ENCODE measurements at regions not wholly inside any gene's neighbourhood (a gene's known extent, or its start where the extent isn't known, plus 50 kb on each side); places are given as distances from the start of the nearest gene placed in this dataset.

DNA sequence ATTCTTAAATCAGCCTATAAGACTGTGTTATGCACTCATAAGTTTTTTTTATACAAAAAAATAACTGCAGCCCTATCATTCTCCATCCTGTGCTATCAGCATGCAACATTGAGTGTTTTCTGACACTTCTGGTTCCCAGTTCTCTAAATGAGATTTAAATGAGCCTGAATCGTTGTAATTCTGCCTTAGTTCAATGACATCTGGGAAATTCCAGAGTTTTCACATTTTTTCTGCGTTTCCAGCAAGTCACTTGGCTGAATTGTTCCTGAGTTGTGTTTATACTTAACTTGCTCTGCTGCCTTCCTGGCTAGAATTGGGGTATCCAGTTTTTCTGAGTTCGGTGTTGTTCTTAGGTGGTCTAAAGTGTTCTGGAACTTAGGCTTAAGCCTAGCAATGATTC lies 636.1 kb upstream of the FZD8 start:
- no TSS peak for BruUV-seq (replicated peaks)
- no peak for TF ChIP-seq FOSL1 (IDR thresholded peaks at IDR 0.05; ENCODE audit: low read depth)
- TF ChIP-seq, protein P1, sequence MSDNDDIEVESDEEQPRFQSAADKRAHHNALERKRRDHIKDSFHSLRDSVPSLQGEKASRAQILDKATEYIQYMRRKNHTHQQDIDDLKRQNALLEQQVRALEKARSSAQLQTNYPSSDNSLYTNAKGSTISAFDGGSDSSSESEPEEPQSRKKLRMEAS (IDR thresholded peaks at IDR 0.05), result no peak
- TF ChIP-seq SIN3A (IDR thresholded peaks at IDR 0.05; ENCODE audit: low read depth), result no peak
- TF ChIP-seq, protein P2, sequence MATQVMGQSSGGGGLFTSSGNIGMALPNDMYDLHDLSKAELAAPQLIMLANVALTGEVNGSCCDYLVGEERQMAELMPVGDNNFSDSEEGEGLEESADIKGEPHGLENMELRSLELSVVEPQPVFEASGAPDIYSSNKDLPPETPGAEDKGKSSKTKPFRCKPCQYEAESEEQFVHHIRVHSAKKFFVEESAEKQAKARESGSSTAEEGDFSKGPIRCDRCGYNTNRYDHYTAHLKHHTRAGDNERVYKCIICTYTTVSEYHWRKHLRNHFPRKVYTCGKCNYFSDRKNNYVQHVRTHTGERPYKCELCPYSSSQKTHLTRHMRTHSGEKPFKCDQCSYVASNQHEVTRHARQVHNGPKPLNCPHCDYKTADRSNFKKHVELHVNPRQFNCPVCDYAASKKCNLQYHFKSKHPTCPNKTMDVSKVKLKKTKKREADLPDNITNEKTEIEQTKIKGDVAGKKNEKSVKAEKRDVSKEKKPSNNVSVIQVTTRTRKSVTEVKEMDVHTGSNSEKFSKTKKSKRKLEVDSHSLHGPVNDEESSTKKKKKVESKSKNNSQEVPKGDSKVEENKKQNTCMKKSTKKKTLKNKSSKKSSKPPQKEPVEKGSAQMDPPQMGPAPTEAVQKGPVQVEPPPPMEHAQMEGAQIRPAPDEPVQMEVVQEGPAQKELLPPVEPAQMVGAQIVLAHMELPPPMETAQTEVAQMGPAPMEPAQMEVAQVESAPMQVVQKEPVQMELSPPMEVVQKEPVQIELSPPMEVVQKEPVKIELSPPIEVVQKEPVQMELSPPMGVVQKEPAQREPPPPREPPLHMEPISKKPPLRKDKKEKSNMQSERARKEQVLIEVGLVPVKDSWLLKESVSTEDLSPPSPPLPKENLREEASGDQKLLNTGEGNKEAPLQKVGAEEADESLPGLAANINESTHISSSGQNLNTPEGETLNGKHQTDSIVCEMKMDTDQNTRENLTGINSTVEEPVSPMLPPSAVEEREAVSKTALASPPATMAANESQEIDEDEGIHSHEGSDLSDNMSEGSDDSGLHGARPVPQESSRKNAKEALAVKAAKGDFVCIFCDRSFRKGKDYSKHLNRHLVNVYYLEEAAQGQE (IDR thresholded peaks at IDR 0.05; ENCODE audit: low read depth), result no peak
- no peak for TF ChIP-seq TCF7L2 (IDR thresholded peaks at IDR 0.05; ENCODE audit: borderline replicate concordance, extremely low read depth, insufficient read depth, insufficient read length)
- TF ChIP-seq JUND (IDR thresholded peaks at IDR 0.05), result no peak
- TF ChIP-seq CEBPB (IDR thresholded peaks at IDR 0.05; ENCODE audit: low read depth), result no peak
- TF ChIP-seq, protein P3, sequence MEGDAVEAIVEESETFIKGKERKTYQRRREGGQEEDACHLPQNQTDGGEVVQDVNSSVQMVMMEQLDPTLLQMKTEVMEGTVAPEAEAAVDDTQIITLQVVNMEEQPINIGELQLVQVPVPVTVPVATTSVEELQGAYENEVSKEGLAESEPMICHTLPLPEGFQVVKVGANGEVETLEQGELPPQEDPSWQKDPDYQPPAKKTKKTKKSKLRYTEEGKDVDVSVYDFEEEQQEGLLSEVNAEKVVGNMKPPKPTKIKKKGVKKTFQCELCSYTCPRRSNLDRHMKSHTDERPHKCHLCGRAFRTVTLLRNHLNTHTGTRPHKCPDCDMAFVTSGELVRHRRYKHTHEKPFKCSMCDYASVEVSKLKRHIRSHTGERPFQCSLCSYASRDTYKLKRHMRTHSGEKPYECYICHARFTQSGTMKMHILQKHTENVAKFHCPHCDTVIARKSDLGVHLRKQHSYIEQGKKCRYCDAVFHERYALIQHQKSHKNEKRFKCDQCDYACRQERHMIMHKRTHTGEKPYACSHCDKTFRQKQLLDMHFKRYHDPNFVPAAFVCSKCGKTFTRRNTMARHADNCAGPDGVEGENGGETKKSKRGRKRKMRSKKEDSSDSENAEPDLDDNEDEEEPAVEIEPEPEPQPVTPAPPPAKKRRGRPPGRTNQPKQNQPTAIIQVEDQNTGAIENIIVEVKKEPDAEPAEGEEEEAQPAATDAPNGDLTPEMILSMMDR (IDR thresholded peaks at IDR 0.05 in 2 of 3, conservative IDR thresholded peaks at IDR 0.05 in 1 of 3; ENCODE audit: borderline replicate concordance in 1 of 3, insufficient read depth in 1 of 3, low read depth in 2 of 3, low read length in 2 of 3), result no peak
- TF ChIP-seq CBX3 (IDR thresholded peaks at IDR 0.05; ENCODE audit: low read depth), result no peak
- no peak for TF ChIP-seq EZH2phosphoT487 (IDR thresholded peaks at IDR 0.05; ENCODE audit: borderline replicate concordance)
- no peak for TF ChIP-seq RAD21 (IDR thresholded peaks at IDR 0.05; ENCODE audit: low read depth)
- TF ChIP-seq SP1 (IDR thresholded peaks at IDR 0.05; ENCODE audit: low read depth), result no peak
- TF ChIP-seq POLR2A (IDR thresholded peaks at IDR 0.05; ENCODE audit: borderline replicate concordance, extremely low read depth, insufficient read depth, insufficient read length), result no peak
- no peaks in the 10 kb centered on the region for H3K36me3 ChIP-seq (ENCODE audit: control insufficient read depth in 1 of 2, insufficient read depth in 2 of 2, low read length in 2 of 2)
- no peaks in the 10 kb centered on the region for H3K79me2 ChIP-seq (ENCODE audit: insufficient read depth, low read length)
- H3K9ac ChIP-seq (ENCODE audit: low read length), result no peak overlapping the region
- no peak overlapping the region for H3K4me2 ChIP-seq (ENCODE audit: low read length)
- no peak for ATAC-seq
- H3K4me1 ChIP-seq (ENCODE audit: control insufficient read depth in 1 of 2, insufficient read depth in 2 of 2, low read length in 2 of 2), result no peaks in the 10 kb centered on the region
- ChIA-PET CTCF (no interaction called here), RAD21 (ENCODE audit: low non-redundant PET in 1 of 2, low total read pairs in 2 of 2, uncharacterized antibody in 2 of 2, unreplicated experiment in 2 of 2) (no interaction called here), POLR2A (no interaction called here)
- no peak for DNase-seq (ENCODE audit: low read depth, low spot score)
- intact Hi-C loops (cut with micrococcal nuclease), result no loop called here
- H2AFZ ChIP-seq (ENCODE audit: low read depth, low read length, poor library complexity, severe bottlenecking), result no peak overlapping the region
- H3K9me2 ChIP-seq (ENCODE audit: insufficient read depth), result no peaks in the 10 kb centered on the region
- H3K27ac ChIP-seq (ENCODE audit: low read depth, low read length), result no peak overlapping the region
- no peaks in the 10 kb centered on the region for H3K27me3 ChIP-seq (ENCODE audit: insufficient read depth, low read length)
- H3K9me3 ChIP-seq (ENCODE audit: control insufficient read depth in 1 of 2, insufficient read depth in 1 of 2, low read depth in 1 of 2, low read length in 2 of 2), result peaks cover 0 to 24% of the 10 kb centered on the region in 2 experiments; a peak in 2 of 4 replicates
- H4K20me1 ChIP-seq (ENCODE audit: insufficient read depth), result no peaks in the 10 kb centered on the region
- no peak overlapping the region for H3K4me3 ChIP-seq (replicated peaks in 1 of 2; ENCODE audit: low read depth in 1 of 2, low read length in 2 of 2)
